K562 (cell line): ENCODE measurements at regions not wholly inside any gene's neighbourhood (a gene's known extent, or its start where the extent isn't known, plus 50 kb on each side); places are given as distances from the start of the nearest gene placed in this dataset.

Experiments
- BACH1 ChIP-seq: fragments of 200-800 bp; sonication (Bioruptor generic); IDR thresholded peaks from 2 replicates; pipeline ENCODE4 v1.6.1; 2016; ENCODE audit warnings: missing genetic modification characterization, missing compliant biosample characterization
- FOXA3 ChIP-seq, 2 experiments: fragments of 450-650 bp in 1 of 2; sonication (generic) in 1 of 2; formaldehyde crosslinking; IDR thresholded peaks in 1 of 2; conservative IDR thresholded peaks in 1 of 2; 2 replicates each; pipeline versions ENCODE4 v1.4.0 to v1.8.0; 2020 to 2022; ENCODE audit warnings: mild to moderate bottlenecking in 2 of 2, missing genetic modification reagents in 1 of 2
- FOXJ2 ChIP-seq: fragments of 200-800 bp; sonication (Bioruptor generic); IDR thresholded peaks from 2 replicates; pipeline ENCODE4 v1.6.1; 2016; ENCODE audit warnings: missing genetic modification characterization, missing compliant biosample characterization
- HDAC3 ChIP-seq: fragments of 450-650 bp; IDR thresholded peaks from 2 replicates; pipeline ENCODE4 v1.6.1; 2018; ENCODE audit warnings: borderline replicate concordance, mild to moderate bottlenecking, moderate library complexity; ENCODE audit not compliant: partially characterized antibody
- KLF10 ChIP-seq: fragments of 250-450 bp; sonication (Bioruptor Pico); IDR thresholded peaks from 2 replicates; pipeline ENCODE4 v1.6.1; 2021; ENCODE audit warnings: matching md5 sums
- KLF16 ChIP-seq: IDR thresholded peaks from 2 replicates; pipeline ENCODE4 v1.6.1; 2016; ENCODE audit warnings: antibody characterized with exemption
- MEIS2 ChIP-seq: fragments of 450-650 bp; IDR thresholded peaks from 2 replicates; pipeline ENCODE4 v1.6.1; 2014; ENCODE audit warnings: mild to moderate bottlenecking; ENCODE audit not compliant: partially characterized antibody
- PHB ChIP-seq: fragments of 250-450 bp; sonication (Bioruptor Pico); IDR thresholded peaks from 2 replicates; pipeline ENCODE4 v1.5.0; 2021
- PHF8 ChIP-seq: fragments of 200-600 bp; sonication (generic); IDR thresholded peaks from 2 replicates; pipeline ENCODE4 v1.6.1; 2012; ENCODE audit warnings: mixed run types, mild to moderate bottlenecking, inconsistent platforms, low read length, moderate library complexity, borderline replicate concordance
- ZC3H11A ChIP-seq: IDR thresholded peaks from 2 replicates; pipeline ENCODE4 v1.6.1; 2012; ENCODE audit warnings: low read depth, low read length, improper control_type of control experiment
- TF ChIP-seq, protein P1 (sequence below): fragments of 450-650 bp; IDR thresholded peaks from 2 replicates; pipeline ENCODE4 v1.6.1; 2018; ENCODE audit warnings: mild to moderate bottlenecking, low read depth; ENCODE audit not compliant: partially characterized antibody
- TF ChIP-seq, protein P2 (sequence below): sonication (generic); formaldehyde crosslinking; IDR thresholded peaks from 2 replicates; pipeline ENCODE4 v1.8.1; 2023; ENCODE audit warnings: mild to moderate bottlenecking, missing genetic modification reagents
- TF ChIP-seq, protein P3 (sequence below): fragments of 450-650 bp; IDR thresholded peaks from 2 replicates; pipeline ENCODE4 v1.7.0; 2016; ENCODE audit warnings: borderline replicate concordance
- TF ChIP-seq, protein P4 (sequence below), 2 experiments: fragments of 450-650 bp; IDR thresholded peaks; 2 replicates each; pipeline ENCODE4 v1.6.1; 2018; ENCODE audit warnings: mild to moderate bottlenecking in 2 of 2, low read depth in 1 of 2; ENCODE audit not compliant: partially characterized antibody in 2 of 2
- TF ChIP-seq, protein P5 (sequence below): IDR thresholded peaks from 2 replicates; pipeline ENCODE4 v1.6.1; 2016; ENCODE audit warnings: missing genetic modification characterization, missing compliant biosample characterization

DNA sequence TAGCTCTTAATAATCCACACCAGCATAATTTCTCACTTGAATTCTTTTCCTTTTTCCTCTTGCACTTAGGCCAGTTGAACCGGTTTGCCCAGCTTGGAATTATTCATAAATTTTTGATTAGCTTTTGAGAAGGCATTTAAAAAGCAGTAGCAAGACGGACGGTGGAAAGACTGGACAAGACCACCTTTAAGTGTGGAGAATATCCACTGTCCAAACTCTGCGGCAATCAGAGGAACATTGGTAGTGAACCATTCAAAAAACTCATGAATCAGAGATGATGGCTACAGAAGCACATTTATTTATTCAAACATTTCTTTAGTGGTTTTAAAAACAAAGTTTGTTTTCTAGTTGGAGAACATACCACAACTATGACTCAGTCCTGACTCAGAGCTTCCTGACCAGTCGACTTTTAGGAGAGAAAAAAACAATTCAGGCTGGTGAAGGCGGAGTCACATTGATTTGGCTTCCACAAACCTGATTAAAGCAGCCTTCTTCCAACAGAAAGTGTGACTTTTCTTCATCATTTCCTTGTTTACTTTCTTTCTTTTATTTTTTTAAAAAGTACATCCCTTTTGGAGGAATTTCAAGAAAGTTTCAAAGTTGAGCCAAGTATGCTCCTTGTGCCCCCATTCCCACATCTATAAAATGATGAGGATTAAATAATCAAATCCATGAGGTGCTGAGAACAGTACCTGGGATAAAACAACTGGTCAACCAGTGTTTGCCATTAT lies 128.8 kb downstream of the ADSS2 start (continued):
- TF ChIP-seq HDAC3 (no peak), MEIS2 (no peak), FOXA3 (CRISPR knock-in tag; conservative IDR thresholded peaks at IDR 0.05 in 1 of 2, IDR thresholded peaks at IDR 0.05 in 1 of 2) (peak in 1 of 2 experiments; percentile 60; a peak in 1 of 4 replicates), ZC3H11A (no peak), FOXJ2 (peak; percentile 62; the same call in 1 of the 2 replicates), KLF10 (CRISPR knock-in tag) (no peak), BACH1 (tag) (peak; percentile 80), PHF8 (peak; percentile 12; the same call in 1 of the 2 replicates), KLF16 (no peak), PHB (CRISPR knock-in tag) (no peak)
- TF ChIP-seq, protein P1, sequence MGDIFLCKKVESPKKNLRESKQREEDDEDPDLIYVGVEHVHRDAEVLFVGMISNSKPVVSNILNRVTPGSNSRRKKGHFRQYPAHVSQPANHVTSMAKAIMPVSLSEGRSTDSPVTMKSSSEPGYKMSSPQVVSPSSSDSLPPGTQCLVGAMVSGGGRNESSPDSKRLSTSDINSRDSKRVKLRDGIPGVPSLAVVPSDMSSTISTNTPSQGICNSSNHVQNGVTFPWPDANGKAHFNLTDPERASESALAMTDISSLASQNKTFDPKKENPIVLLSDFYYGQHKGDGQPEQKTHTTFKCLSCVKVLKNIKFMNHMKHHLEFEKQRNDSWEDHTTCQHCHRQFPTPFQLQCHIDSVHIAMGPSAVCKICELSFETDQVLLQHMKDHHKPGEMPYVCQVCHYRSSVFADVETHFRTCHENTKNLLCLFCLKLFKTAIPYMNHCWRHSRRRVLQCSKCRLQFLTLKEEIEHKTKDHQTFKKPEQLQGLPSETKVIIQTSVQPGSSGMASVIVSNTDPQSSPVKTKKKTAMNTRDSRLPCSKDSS, result no peak
- TF ChIP-seq, protein P2, sequence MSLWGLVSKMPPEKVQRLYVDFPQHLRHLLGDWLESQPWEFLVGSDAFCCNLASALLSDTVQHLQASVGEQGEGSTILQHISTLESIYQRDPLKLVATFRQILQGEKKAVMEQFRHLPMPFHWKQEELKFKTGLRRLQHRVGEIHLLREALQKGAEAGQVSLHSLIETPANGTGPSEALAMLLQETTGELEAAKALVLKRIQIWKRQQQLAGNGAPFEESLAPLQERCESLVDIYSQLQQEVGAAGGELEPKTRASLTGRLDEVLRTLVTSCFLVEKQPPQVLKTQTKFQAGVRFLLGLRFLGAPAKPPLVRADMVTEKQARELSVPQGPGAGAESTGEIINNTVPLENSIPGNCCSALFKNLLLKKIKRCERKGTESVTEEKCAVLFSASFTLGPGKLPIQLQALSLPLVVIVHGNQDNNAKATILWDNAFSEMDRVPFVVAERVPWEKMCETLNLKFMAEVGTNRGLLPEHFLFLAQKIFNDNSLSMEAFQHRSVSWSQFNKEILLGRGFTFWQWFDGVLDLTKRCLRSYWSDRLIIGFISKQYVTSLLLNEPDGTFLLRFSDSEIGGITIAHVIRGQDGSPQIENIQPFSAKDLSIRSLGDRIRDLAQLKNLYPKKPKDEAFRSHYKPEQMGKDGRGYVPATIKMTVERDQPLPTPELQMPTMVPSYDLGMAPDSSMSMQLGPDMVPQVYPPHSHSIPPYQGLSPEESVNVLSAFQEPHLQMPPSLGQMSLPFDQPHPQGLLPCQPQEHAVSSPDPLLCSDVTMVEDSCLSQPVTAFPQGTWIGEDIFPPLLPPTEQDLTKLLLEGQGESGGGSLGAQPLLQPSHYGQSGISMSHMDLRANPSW, result 0 out of 2 replicates have a peak, but pooled peaks have one; percentile 52
- TF ChIP-seq, protein P3, sequence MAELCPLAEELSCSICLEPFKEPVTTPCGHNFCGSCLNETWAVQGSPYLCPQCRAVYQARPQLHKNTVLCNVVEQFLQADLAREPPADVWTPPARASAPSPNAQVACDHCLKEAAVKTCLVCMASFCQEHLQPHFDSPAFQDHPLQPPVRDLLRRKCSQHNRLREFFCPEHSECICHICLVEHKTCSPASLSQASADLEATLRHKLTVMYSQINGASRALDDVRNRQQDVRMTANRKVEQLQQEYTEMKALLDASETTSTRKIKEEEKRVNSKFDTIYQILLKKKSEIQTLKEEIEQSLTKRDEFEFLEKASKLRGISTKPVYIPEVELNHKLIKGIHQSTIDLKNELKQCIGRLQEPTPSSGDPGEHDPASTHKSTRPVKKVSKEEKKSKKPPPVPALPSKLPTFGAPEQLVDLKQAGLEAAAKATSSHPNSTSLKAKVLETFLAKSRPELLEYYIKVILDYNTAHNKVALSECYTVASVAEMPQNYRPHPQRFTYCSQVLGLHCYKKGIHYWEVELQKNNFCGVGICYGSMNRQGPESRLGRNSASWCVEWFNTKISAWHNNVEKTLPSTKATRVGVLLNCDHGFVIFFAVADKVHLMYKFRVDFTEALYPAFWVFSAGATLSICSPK, result no peak
- TF ChIP-seq, protein P4, sequence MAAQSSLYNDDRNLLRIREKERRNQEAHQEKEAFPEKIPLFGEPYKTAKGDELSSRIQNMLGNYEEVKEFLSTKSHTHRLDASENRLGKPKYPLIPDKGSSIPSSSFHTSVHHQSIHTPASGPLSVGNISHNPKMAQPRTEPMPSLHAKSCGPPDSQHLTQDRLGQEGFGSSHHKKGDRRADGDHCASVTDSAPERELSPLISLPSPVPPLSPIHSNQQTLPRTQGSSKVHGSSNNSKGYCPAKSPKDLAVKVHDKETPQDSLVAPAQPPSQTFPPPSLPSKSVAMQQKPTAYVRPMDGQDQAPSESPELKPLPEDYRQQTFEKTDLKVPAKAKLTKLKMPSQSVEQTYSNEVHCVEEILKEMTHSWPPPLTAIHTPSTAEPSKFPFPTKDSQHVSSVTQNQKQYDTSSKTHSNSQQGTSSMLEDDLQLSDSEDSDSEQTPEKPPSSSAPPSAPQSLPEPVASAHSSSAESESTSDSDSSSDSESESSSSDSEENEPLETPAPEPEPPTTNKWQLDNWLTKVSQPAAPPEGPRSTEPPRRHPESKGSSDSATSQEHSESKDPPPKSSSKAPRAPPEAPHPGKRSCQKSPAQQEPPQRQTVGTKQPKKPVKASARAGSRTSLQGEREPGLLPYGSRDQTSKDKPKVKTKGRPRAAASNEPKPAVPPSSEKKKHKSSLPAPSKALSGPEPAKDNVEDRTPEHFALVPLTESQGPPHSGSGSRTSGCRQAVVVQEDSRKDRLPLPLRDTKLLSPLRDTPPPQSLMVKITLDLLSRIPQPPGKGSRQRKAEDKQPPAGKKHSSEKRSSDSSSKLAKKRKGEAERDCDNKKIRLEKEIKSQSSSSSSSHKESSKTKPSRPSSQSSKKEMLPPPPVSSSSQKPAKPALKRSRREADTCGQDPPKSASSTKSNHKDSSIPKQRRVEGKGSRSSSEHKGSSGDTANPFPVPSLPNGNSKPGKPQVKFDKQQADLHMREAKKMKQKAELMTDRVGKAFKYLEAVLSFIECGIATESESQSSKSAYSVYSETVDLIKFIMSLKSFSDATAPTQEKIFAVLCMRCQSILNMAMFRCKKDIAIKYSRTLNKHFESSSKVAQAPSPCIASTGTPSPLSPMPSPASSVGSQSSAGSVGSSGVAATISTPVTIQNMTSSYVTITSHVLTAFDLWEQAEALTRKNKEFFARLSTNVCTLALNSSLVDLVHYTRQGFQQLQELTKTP (IDR thresholded peaks at IDR 0.05; ENCODE audit: low read depth in 1 of 2, partially characterized antibody in 2 of 2), result peak in 1 of 2 experiments; percentile 72
- TF ChIP-seq, protein P5, sequence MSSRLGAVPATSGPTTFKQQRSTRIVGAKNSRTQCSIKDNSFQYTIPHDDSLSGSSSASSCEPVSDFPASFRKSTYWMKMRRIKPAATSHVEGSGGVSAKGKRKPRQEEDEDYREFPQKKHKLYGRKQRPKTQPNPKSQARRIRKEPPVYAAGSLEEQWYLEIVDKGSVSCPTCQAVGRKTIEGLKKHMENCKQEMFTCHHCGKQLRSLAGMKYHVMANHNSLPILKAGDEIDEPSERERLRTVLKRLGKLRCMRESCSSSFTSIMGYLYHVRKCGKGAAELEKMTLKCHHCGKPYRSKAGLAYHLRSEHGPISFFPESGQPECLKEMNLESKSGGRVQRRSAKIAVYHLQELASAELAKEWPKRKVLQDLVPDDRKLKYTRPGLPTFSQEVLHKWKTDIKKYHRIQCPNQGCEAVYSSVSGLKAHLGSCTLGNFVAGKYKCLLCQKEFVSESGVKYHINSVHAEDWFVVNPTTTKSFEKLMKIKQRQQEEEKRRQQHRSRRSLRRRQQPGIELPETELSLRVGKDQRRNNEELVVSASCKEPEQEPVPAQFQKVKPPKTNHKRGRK (tag), result no peak
